ENCODE measurements at regions not wholly inside any gene's neighbourhood (a gene's known extent, or its start where the extent isn't known, plus 50 kb on each side); places are given as distances from the start of the nearest gene placed in this dataset.

- no TSS peak for BruUV-seq (replicated peaks)
- Histone ChIP-seq H3K4me1 (ENCODE audit: control insufficient read depth, extremely low read depth, insufficient read depth, low read length) (peaks cover 7% of the 10 kb centered on the region), H3K27me3 (ENCODE audit: control insufficient read depth in 2 of 2, insufficient read depth in 2 of 2, low read length in 2 of 2) (no peaks in the 10 kb centered on the region), H4K20me1 (replicated peaks; ENCODE audit: control insufficient read depth, extremely low read depth, insufficient read depth, low read length) (no peaks in the 10 kb centered on the region), H3K27ac (ENCODE audit: insufficient read depth, low read depth, low read length) (no peak overlapping the region), H3K4me2 (ENCODE audit: insufficient read depth, low read length) (peak overlapping the region; percentile 90), H2AFZ (ENCODE audit: low read depth, low read length) (peak overlapping the region; percentile 99), H3K79me2 (ENCODE audit: control insufficient read depth, insufficient read depth, low read length) (no peaks in the 10 kb centered on the region), H3K9me1 (replicated peaks; ENCODE audit: control insufficient read depth, extremely low read depth, insufficient read depth, low read length) (no peaks in the 10 kb centered on the region), H3K36me3 (ENCODE audit: control insufficient read depth in 2 of 2, extremely low read depth in 1 of 2, insufficient read depth in 2 of 2, low read length in 2 of 2) (no peaks in the 10 kb centered on the region), H3K9me3 (replicated peaks; ENCODE audit: control insufficient read depth, insufficient read depth, low read length) (no peaks in the 10 kb centered on the region), H3K9ac (replicated peaks; ENCODE audit: extremely low read depth, insufficient read depth, low read length) (no peak overlapping the region), H3K4me3 (replicated peaks in 1 of 3; ENCODE audit: insufficient read depth in 1 of 3, low read depth in 1 of 3, low read length in 3 of 3) (peak overlapping the region in 2 of 3 experiments; percentile 11 to 41)
- dilution Hi-C loops (cut with MboI; ENCODE audit: extremely low pct_ligation_motif_present, low sequenced_read_pairs) (no loop called here), intact Hi-C loops (cut with micrococcal nuclease) (no loop called here)
- ChIA-PET CTCF (interaction anchor here (1.0 to 2.2 kb wide), 4 partner anchors 9 to 140 kb away, joined by 3 to 10 read pairs (median 4); no protein-coding TSS in a partner anchor), POLR2A (no interaction called here)
- FAIRE-seq (no peak), DNase-seq (ENCODE audit: low read depth, low spot score) (no peak)
- TF ChIP-seq FOS (IDR thresholded peaks at IDR 0.05; ENCODE audit: borderline replicate concordance, insufficient read depth, low read length) (no peak), GATA2 (IDR thresholded peaks at IDR 0.05; ENCODE audit: insufficient read depth, insufficient read length, low read depth, low read length) (no peak), EZH2 (IDR thresholded peaks at IDR 0.05; ENCODE audit: borderline replicate concordance, low read depth, low read length, severe bottlenecking) (no peak), POLR2AphosphoS5 (IDR thresholded peaks at IDR 0.05; ENCODE audit: insufficient read depth, low read depth, low read length) (no peak), JUN (IDR thresholded peaks at IDR 0.05; ENCODE audit: borderline replicate concordance, insufficient read depth, insufficient read length, low read depth) (no peak), POLR2A (IDR thresholded peaks at IDR 0.05; ENCODE audit: low read depth, low read length) (no peak), MAX (IDR thresholded peaks at IDR 0.05; ENCODE audit: insufficient read depth, insufficient read length) (no peak), MYC (IDR thresholded peaks at IDR 0.05; ENCODE audit: low read depth, low read length) (no peak), CTCF (IDR thresholded peaks at IDR 0.05; ENCODE audit: extremely low read depth in 1 of 2, insufficient read depth in 1 of 2, low read depth in 1 of 2, low read length in 2 of 2) (no peak)
These were observed 75.1 kb downstream of the LYZL2 start for GRCh38 chr10:30554440-30554825.
